ENCODE measurements at regions not wholly inside any gene's neighbourhood (a gene's known extent, or its start where the extent isn't known, plus 50 kb on each side); places are given as distances from the start of the nearest gene placed in this dataset.

DNA sequence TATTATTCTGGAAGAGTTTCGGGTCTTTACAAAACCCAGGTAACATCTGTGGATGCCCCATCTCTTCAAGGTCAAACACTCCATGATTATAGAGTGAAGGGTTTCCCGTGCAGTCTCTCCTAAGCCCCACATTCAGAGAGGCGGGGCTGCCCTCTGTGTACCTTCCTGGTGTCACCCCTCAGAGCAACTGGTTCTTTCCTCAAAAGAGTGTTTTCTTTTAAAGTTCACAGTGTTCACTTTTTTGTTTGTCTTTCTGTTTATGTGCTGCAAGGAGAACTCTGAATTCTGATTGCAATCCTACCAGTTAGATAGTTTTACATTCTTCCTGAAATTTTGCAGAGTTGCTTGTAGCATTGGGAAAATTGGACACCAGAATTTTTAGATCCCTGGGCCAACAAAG lies 190.2 kb downstream of the ADAMTS15 start:
- dilution Hi-C loops (cut with MboI; ENCODE audit: extremely low pct_ligation_motif_present, low sequenced_read_pairs), result no loop called here
- no peaks in the 10 kb centered on the region for H3K79me2 ChIP-seq (ENCODE audit: control insufficient read depth, insufficient read depth, low read length)
- no peak overlapping the region for H3K4me3 ChIP-seq (ENCODE audit: control insufficient read depth in 2 of 3, extremely low read depth in 1 of 3, insufficient read depth in 2 of 3, low read depth in 1 of 3, low read length in 3 of 3)
- no peak overlapping the region for H3K27ac ChIP-seq (ENCODE audit: control insufficient read depth, insufficient read depth, low read length)
- no peaks in the 10 kb centered on the region for H3K36me3 ChIP-seq (ENCODE audit: control insufficient read depth in 2 of 2, extremely low read depth in 1 of 2, insufficient read depth in 2 of 2, low read length in 2 of 2)
- DNase-seq (ENCODE audit: low read depth, low spot score) (no peak), FAIRE-seq (no peak)
- H3K4me2 ChIP-seq (ENCODE audit: control insufficient read depth, extremely low read depth, insufficient read depth, low read depth, low read length), result no peak overlapping the region
- no peaks in the 10 kb centered on the region for H3K27me3 ChIP-seq (ENCODE audit: control insufficient read depth, extremely low read depth, insufficient read depth, low read length)
- no peak for TF ChIP-seq EZH2 (IDR thresholded peaks at IDR 0.05; ENCODE audit: low read length)
- TF ChIP-seq, protein P1, sequence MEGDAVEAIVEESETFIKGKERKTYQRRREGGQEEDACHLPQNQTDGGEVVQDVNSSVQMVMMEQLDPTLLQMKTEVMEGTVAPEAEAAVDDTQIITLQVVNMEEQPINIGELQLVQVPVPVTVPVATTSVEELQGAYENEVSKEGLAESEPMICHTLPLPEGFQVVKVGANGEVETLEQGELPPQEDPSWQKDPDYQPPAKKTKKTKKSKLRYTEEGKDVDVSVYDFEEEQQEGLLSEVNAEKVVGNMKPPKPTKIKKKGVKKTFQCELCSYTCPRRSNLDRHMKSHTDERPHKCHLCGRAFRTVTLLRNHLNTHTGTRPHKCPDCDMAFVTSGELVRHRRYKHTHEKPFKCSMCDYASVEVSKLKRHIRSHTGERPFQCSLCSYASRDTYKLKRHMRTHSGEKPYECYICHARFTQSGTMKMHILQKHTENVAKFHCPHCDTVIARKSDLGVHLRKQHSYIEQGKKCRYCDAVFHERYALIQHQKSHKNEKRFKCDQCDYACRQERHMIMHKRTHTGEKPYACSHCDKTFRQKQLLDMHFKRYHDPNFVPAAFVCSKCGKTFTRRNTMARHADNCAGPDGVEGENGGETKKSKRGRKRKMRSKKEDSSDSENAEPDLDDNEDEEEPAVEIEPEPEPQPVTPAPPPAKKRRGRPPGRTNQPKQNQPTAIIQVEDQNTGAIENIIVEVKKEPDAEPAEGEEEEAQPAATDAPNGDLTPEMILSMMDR (optimal IDR thresholded peaks at IDR 0.05 in 1 of 3, IDR thresholded peaks at IDR 0.05 in 1 of 3, conservative IDR thresholded peaks at IDR 0.05 in 1 of 3; ENCODE audit: extremely low read depth in 1 of 3, insufficient read depth in 2 of 3, low read length in 3 of 3), result no peak
- no peaks in the 10 kb centered on the region for H4K20me1 ChIP-seq (ENCODE audit: control insufficient read depth, extremely low read depth, insufficient read depth, low read length)
- no peak overlapping the region for H2AFZ ChIP-seq (ENCODE audit: control insufficient read depth, low read length)
- H3K4me1 ChIP-seq (ENCODE audit: control insufficient read depth, extremely low read depth, insufficient read depth, low read length), result peaks cover 42% of the 10 kb centered on the region
- no peaks in the 10 kb centered on the region for H3K9me1 ChIP-seq (ENCODE audit: control insufficient read depth, extremely low read depth, insufficient read depth, low read length)
- H3K9me3 ChIP-seq (ENCODE audit: control insufficient read depth, low read depth, low read length), result no peaks in the 10 kb centered on the region
- no peak overlapping the region for H3K9ac ChIP-seq (ENCODE audit: control insufficient read depth, extremely low read depth, insufficient read depth, low read length)

DNA sequence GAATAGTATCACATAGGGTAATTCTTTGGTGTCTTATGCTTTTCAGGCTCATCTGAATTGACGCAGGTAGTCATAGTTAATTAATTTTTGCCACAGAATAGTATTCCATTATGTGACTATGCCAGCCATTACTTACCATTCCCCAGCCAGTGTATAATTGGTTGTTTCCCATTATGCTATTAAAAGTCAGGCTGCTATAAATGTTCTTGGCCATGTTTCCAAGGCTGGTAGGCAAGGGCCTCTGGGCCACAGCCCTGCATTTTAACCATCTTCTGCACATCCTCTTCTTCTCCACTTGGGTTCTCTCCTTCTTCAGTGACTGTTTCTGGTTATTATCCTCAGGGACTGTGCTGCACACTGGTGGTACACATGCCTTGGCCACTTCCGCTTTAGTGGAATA lies 190.9 kb downstream of the ADAMTS15 start:
- no peak for TF ChIP-seq EZH2 (IDR thresholded peaks at IDR 0.05; ENCODE audit: low read length)
- TF ChIP-seq, protein P1 (optimal IDR thresholded peaks at IDR 0.05 in 1 of 3, IDR thresholded peaks at IDR 0.05 in 1 of 3, conservative IDR thresholded peaks at IDR 0.05 in 1 of 3; ENCODE audit: extremely low read depth in 1 of 3, insufficient read depth in 2 of 3, low read length in 3 of 3), result no peak
- no peaks in the 10 kb centered on the region for H3K79me2 ChIP-seq (ENCODE audit: control insufficient read depth, insufficient read depth, low read length)
- H3K36me3 ChIP-seq (ENCODE audit: control insufficient read depth in 2 of 2, extremely low read depth in 1 of 2, insufficient read depth in 2 of 2, low read length in 2 of 2), result no peaks in the 10 kb centered on the region
- H2AFZ ChIP-seq (ENCODE audit: control insufficient read depth, low read length), result no peak overlapping the region
- H3K4me2 ChIP-seq (ENCODE audit: control insufficient read depth, extremely low read depth, insufficient read depth, low read depth, low read length), result no peak overlapping the region
- no peak for DNase-seq (ENCODE audit: low read depth, low spot score)
- no peaks in the 10 kb centered on the region for H3K9me1 ChIP-seq (ENCODE audit: control insufficient read depth, extremely low read depth, insufficient read depth, low read length)
- H4K20me1 ChIP-seq (ENCODE audit: control insufficient read depth, extremely low read depth, insufficient read depth, low read length), result no peaks in the 10 kb centered on the region
- FAIRE-seq, result no peak
- H3K9me3 ChIP-seq (ENCODE audit: control insufficient read depth, low read depth, low read length), result no peaks in the 10 kb centered on the region
- H3K4me1 ChIP-seq (ENCODE audit: control insufficient read depth, extremely low read depth, insufficient read depth, low read length), result peaks cover 42% of the 10 kb centered on the region
- no peak overlapping the region for H3K4me3 ChIP-seq (ENCODE audit: control insufficient read depth in 2 of 3, extremely low read depth in 1 of 3, insufficient read depth in 2 of 3, low read depth in 1 of 3, low read length in 3 of 3)
- H3K9ac ChIP-seq (ENCODE audit: control insufficient read depth, extremely low read depth, insufficient read depth, low read length), result no peak overlapping the region
- H3K27ac ChIP-seq (ENCODE audit: control insufficient read depth, insufficient read depth, low read length), result no peak overlapping the region
- H3K27me3 ChIP-seq (ENCODE audit: control insufficient read depth, extremely low read depth, insufficient read depth, low read length), result no peaks in the 10 kb centered on the region
- dilution Hi-C loops (cut with MboI; ENCODE audit: extremely low pct_ligation_motif_present, low sequenced_read_pairs), result no loop called here
